Urothelium cell line (cell line): ENCODE measurements at regions not wholly inside any gene's neighbourhood (a gene's known extent, or its start where the extent isn't known, plus 50 kb on each side); places are given as distances from the start of the nearest gene placed in this dataset.

ENCODE experiments used
- DNase-seq: peaks from one replicate; pipeline ENCODE4 v3.0.0; 2011; ENCODE audit warnings: low spot score, mixed read lengths
- FAIRE-seq: peaks from 2 replicates; lab custom pipeline; 2011; peaks lifted over from hg19 to GRCh38; lab: Jason Lieb, UNC

DNA sequence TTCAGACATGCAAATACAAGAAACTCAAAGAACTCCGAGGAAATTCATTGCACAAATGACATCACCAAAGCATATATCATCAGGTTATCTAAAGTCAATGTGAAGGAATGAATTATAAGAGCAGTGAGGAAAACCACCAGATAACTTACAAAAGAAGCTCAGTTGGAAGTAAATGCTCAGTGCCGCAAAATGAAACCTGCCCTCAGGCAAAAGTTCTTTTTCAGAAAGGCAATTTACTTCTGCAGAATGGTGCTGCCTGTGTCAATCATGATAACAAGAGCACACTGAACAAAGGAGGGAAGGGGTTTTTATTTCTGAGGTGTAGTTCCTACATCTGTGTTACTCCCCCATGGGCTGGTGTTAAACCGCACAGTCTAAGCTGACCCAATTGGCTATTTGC lies 550.6 kb upstream of the SEMA3D start:
- DNase-seq (no peak), FAIRE-seq (no peak)

GRCh38 chr7:85736085-85736484 lies 549.2 kb upstream of the SEMA3D start:
- DNase-seq (no peak), FAIRE-seq (no peak)

DNA sequence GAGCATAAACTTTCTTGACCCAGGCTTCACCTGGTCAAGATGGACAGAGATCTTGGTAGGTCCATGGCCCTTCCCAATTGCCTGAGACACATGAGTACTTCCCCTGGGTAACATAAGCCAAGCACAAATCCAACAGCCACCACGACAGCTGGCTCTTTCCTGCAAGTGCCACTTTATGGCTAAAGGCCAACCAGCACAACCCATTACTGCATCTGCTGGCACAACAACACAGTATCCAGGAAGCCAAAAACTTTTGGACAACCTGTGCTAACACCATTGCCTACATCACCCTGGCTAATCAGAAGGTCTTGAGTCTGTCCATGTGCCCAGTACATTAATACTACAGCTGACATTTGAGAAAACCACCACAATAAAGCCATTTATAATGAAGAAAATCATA lies 548.0 kb upstream of the SEMA3D start:
- DNase-seq = no peak
- peak; percentile 70 for FAIRE-seq

GRCh38 chr7:85733169-85733915 lies 546.5 kb upstream of the SEMA3D start:
- FAIRE-seq = no peak
- DNase-seq = no peak

- FAIRE-seq = no peak
- DNase-seq = no peak
Measured at GRCh38 chr7:85730012-85730411, 543.2 kb upstream of the SEMA3D start.

- no peak for FAIRE-seq
- DNase-seq = no peak
Measured at GRCh38 chr7:85725026-85725425, 538.2 kb upstream of the SEMA3D start.

DNA sequence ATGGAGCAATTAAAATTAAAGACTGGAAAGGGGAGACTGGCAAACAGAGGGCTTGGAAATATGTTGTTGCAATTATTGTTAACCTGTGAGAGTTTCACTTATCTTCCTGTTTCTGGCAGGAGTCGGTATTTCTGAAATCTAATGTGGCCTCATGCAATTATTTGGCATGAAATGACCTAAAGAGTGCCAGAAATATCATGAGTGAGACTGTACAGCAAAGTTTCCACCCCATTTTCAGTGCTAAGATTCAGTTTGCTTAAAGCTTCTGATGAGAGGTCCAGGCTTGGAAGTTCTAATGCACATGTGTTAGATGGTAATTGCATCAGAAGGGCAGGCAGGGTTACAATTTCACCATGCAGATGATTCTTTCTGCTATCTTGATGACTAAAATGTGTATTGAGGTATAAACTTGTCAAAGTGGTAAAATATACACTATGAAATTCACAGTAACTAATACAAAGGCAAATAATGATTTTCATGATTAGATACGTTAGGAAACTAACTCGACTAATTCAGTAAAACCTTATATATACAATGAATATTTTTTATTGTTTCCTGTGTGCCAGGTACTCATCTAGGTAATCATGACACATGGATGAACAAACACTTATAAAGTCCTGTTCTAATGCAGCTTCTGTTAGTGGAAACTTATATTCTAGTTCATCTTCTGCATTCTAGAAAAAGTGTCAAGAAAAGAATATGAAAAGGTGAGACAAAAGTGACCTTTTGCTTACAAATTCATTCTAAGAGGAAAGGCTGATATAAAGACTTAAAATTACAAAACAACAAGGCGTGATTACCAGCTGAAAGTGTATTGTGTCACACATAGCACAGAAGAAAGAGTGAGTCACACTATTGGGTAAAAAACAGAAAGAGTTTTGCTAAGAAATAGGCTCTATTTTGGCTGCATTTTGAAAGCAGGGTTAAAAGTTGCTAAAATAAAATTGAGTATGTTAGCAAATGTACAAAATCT lies 533.4 kb upstream of the SEMA3D start:
- FAIRE-seq (no peak), DNase-seq (peak; percentile 37)

GRCh38 chr7:85716353-85716752 lies 529.5 kb upstream of the SEMA3D start:
- no peak for DNase-seq
- no peak for FAIRE-seq

GRCh38 chr7:85714951-85715350 lies 528.1 kb upstream of the SEMA3D start:
- FAIRE-seq = no peak
- no peak for DNase-seq

- DNase-seq (no peak), FAIRE-seq (peak; percentile 23)
Measured at GRCh38 chr7:85714043-85714578, 527.3 kb upstream of the SEMA3D start.

DNA sequence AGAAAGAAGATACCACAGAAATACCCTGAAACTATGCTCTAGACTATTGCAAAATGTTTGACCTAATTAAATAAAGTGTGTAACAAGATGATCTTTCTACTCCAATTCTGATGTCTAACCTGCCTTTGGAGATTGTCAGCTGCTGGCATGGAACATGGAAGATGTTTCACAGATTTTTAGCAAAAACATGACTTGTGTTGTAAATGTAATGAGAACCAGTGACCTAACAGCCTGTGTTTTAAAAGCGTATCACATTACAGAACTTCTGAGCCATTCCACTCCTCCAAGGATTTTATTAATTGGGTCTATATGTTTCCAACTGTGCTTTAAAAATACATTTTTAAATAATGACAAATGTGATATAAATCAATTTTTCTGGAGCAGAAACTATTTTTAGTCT lies 526.3 kb upstream of the SEMA3D start:
- no peak for FAIRE-seq
- no peak for DNase-seq

DNA sequence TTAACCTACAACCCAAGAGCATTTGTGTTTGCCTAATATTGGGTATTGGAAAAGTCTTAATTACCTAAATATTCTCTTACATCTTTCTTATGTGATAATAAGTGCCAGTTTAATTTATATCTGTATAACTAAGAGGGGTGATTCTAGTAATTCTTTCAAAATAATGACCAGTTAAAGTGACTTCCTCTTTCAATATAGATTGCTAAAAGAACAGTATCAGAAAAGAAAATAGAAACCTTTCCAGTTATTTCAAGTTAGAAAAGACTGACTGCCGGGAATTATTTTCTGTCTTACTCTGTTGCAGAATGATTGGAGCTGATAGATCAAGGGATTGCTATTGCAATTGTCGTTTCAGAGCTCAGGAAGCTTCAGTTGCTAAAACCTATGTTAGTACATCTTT lies 525.0 kb upstream of the SEMA3D start:
- FAIRE-seq = no peak
- no peak for DNase-seq

DNA sequence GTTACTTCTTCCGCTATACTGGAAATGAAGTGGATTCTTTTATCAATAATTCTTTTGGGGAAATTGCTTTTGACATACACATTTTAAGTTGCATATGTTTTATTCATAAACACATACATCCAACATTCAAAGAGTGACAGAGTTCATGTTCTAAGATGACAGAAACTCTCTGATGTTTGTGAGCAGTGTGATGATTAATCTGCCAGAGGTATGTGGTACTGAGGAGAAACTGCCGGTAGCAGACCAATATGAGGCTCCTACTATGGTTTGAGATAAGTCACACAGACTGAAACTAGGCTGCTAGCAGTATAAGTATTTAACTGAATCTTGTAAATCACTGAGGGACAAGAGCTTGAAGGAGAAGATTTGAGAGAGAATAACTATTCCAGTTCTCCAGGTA lies 524.1 kb upstream of the SEMA3D start:
- FAIRE-seq = peak; percentile 30
- DNase-seq = no peak

DNA sequence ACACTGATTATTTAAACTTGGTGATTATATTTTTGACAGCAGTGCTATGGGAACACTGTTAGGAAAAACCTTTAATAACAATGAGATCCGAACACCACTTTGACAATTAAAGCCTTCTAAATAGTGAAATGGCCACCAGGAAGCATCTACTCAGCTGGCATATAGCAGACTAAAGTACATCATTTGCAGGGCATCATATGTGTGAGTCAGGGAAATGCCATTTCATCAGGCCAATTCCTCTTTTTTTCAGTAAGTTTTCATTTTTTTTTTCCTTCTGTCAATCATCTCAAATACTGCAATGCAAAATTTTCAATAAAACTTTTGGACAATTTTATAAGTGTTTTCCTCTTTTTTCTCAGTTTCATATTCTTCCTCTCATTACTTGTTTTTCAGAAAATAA lies 521.4 kb upstream of the SEMA3D start:
- peak; percentile 61 for FAIRE-seq
- no peak for DNase-seq

GRCh38 chr7:85705076-85705475 lies 518.2 kb upstream of the SEMA3D start:
- no peak for FAIRE-seq
- DNase-seq = no peak

GRCh38 chr7:85703251-85704010 lies 516.6 kb upstream of the SEMA3D start:
- FAIRE-seq (no peak), DNase-seq (no peak)

DNA sequence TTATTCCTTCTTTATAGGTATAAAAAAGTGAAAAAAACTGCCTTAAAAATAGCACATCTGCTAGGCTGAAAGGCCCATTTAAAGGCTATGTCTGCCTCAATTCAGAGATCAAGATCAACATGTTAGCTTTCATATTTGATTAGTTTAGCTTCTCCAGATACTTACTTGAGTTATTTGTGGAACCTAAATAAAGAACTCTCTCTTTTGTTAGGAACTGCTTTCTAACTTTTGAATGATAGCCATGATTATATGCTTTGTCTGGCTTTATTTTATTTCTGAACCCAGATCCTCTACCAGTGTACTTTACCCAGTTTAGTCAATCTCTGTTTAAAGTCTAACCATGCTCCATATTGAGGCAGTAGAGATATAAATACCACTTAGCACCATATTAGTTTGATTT lies 515.5 kb upstream of the SEMA3D start:
- FAIRE-seq = no peak
- DNase-seq = no peak

- FAIRE-seq (no peak), DNase-seq (no peak)
Measured at GRCh38 chr7:85699482-85699881, 512.6 kb upstream of the SEMA3D start.

DNA sequence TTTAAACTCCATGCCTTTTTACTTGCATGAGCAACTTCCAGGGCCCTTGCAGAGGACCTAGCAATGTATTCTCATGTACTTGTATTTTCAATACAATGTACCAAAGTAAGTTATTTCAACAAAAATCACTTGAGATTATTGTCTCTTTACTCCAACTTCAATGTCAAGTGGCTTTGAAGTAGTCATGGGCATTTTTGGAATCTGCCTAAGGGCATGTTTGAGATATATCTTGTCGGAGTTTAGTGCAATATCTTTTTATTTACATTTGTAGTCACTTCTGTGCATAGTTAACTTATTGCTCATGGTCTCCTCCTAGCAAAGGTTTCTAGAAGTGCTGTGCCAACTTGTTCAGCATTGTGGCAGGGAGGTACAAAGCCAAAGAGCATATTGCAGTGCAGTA lies 508.7 kb upstream of the SEMA3D start:
- DNase-seq (peak; percentile 21), FAIRE-seq (no peak)

- no peak for FAIRE-seq
- no peak for DNase-seq
Measured at GRCh38 chr7:85695041-85695440, 508.2 kb upstream of the SEMA3D start.

GRCh38 chr7:85693326-85693725 lies 506.5 kb upstream of the SEMA3D start:
- no peak for DNase-seq
- no peak for FAIRE-seq
